ENCODE measurements at regions not wholly inside any gene's neighbourhood (a gene's known extent, or its start where the extent isn't known, plus 50 kb on each side); places are given as distances from the start of the nearest gene placed in this dataset.

GRCh38 chr3:56856752-56857151, 55.0 kb upstream of the ARHGEF3 start:
- TF ChIP-seq, protein P1, sequence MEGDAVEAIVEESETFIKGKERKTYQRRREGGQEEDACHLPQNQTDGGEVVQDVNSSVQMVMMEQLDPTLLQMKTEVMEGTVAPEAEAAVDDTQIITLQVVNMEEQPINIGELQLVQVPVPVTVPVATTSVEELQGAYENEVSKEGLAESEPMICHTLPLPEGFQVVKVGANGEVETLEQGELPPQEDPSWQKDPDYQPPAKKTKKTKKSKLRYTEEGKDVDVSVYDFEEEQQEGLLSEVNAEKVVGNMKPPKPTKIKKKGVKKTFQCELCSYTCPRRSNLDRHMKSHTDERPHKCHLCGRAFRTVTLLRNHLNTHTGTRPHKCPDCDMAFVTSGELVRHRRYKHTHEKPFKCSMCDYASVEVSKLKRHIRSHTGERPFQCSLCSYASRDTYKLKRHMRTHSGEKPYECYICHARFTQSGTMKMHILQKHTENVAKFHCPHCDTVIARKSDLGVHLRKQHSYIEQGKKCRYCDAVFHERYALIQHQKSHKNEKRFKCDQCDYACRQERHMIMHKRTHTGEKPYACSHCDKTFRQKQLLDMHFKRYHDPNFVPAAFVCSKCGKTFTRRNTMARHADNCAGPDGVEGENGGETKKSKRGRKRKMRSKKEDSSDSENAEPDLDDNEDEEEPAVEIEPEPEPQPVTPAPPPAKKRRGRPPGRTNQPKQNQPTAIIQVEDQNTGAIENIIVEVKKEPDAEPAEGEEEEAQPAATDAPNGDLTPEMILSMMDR (IDR thresholded peaks at IDR 0.05; ENCODE audit: control extremely low read depth in 1 of 3, insufficient read depth in 1 of 3, low read depth in 1 of 3, low read length in 3 of 3) = no peak
- TF ChIP-seq KDM5A (IDR thresholded peaks at IDR 0.05; ENCODE audit: low read length) = no peak
- no peak for TF ChIP-seq HDAC6 (IDR thresholded peaks at IDR 0.05; ENCODE audit: low read depth, low read length)
- no peak for TF ChIP-seq EZH2 (IDR thresholded peaks at IDR 0.05; ENCODE audit: low read depth, low read length, severe bottlenecking)
- TF ChIP-seq SUZ12 (IDR thresholded peaks at IDR 0.05; ENCODE audit: low read length) = no peak
- no peak for TF ChIP-seq NRF1 (IDR thresholded peaks at IDR 0.05; ENCODE audit: low read depth, low read length)
- TF ChIP-seq NANOG (IDR thresholded peaks at IDR 0.05; ENCODE audit: insufficient read depth, low read depth, low read length, poor library complexity, severe bottlenecking) = no peak
- TF ChIP-seq SAP30 (IDR thresholded peaks at IDR 0.05; ENCODE audit: insufficient read depth, insufficient replicate concordance, low read length) = no peak
- no peak for TF ChIP-seq CHD7 (IDR thresholded peaks at IDR 0.05; ENCODE audit: insufficient replicate concordance, low read length)
- no peak for TF ChIP-seq JUND (IDR thresholded peaks at IDR 0.05; ENCODE audit: low read length)
- TF ChIP-seq POLR2AphosphoS5 (IDR thresholded peaks at IDR 0.05; ENCODE audit: low read depth, low read length) = no peak
- TF ChIP-seq ASH2L (IDR thresholded peaks at IDR 0.05; ENCODE audit: low read length) = no peak
